Liver (tissue), 8 donors: ENCODE measurements at regions not wholly inside any gene's neighbourhood (a gene's known extent, or its start where the extent isn't known, plus 50 kb on each side); places are given as distances from the start of the nearest gene placed in this dataset.
A peak's percentile ranks its signal among the peaks of the same experiment; 100 is the strongest.

ENCODE experiments used
- DNase-seq: peaks from one replicate; pipeline ENCODE4 v3.0.0-alpha.2; 2017; ENCODE audit warnings: low spot score
- H3K27ac ChIP-seq, 2 donors: one replicate each; pipeline ENCODE4 v1.7.0; 2013; ENCODE audit warnings: inconsistent platforms in 2 of 2, low read length in 2 of 2, control low read depth in 1 of 2, low read depth in 1 of 2, mild to moderate bottlenecking in 1 of 2
- H3K27me3 ChIP-seq, 4 donors: one replicate each; pipeline versions ENCODE4 v1.6.1 to v1.7.0; 2013; ENCODE audit warnings: low read length in 3 of 4, inconsistent platforms in 1 of 4, mild to moderate bottlenecking in 1 of 4, moderate library complexity in 1 of 4; ENCODE audit not compliant: control insufficient read depth in 4 of 4, insufficient read depth in 4 of 4
- H3K36me3 ChIP-seq, 4 donors: one replicate each; pipeline versions ENCODE4 v1.6.1 to v1.7.0; 2013; ENCODE audit warnings: low read length in 3 of 4, mild to moderate bottlenecking in 3 of 4, low read depth in 1 of 4, moderate library complexity in 1 of 4; ENCODE audit not compliant: control insufficient read depth in 4 of 4, insufficient read depth in 3 of 4
- H3K4me1 ChIP-seq, 4 donors: one replicate each; pipeline versions ENCODE4 v1.6.1 to v1.7.0; 2013; ENCODE audit warnings: low read length in 3 of 4, mild to moderate bottlenecking in 3 of 4, moderate library complexity in 1 of 4; ENCODE audit not compliant: control insufficient read depth in 4 of 4, insufficient read depth in 4 of 4
- H3K4me3 ChIP-seq, 3 donors: one replicate each; pipeline versions ENCODE4 v1.6.1 to v1.7.0; 2013; ENCODE audit warnings: low read length in 3 of 3, control low read depth in 1 of 3, low read depth in 1 of 3, mild to moderate bottlenecking in 1 of 3
- H3K9ac ChIP-seq, 2 donors: one replicate each; pipeline ENCODE4 v1.7.0; 2013; ENCODE audit warnings: low read length in 2 of 2, mild to moderate bottlenecking in 2 of 2, moderate library complexity in 2 of 2, control low read depth in 1 of 2, low read depth in 1 of 2
- H3K9me3 ChIP-seq, 4 donors: one replicate each; pipeline versions ENCODE4 v1.6.1 to v1.7.0; 2013; ENCODE audit warnings: low read length in 3 of 4; ENCODE audit not compliant: control insufficient read depth in 4 of 4
- ATF3 ChIP-seq: IDR thresholded peaks from 2 replicates; pipeline ENCODE4 v1.6.1; 2016; ENCODE audit warnings: antibody characterized with exemption
- CTCF ChIP-seq: fragments of 150-350 bp; IDR thresholded peaks from 2 replicates; pipeline ENCODE4 v1.5.1; 2017; ENCODE audit warnings: improper control_type of control experiment, low read depth, low read length; ENCODE audit not compliant: missing input control
- EGR1 ChIP-seq, 2 donors: IDR thresholded peaks; 2 replicates each; pipeline ENCODE4 v1.6.1; 2016 to 2018; ENCODE audit warnings: antibody characterized with exemption in 2 of 2, low read depth in 2 of 2
- FOXA1 ChIP-seq: IDR thresholded peaks from 2 replicates; pipeline ENCODE4 v1.6.1; 2016; ENCODE audit warnings: antibody characterized with exemption
- FOXA2 ChIP-seq: IDR thresholded peaks from 2 replicates; pipeline ENCODE4 v1.6.1; 2016; ENCODE audit warnings: antibody characterized with exemption
- GABPA ChIP-seq, 2 donors: IDR thresholded peaks in 1 of 2; conservative IDR thresholded peaks in 1 of 2; 2 replicates each; pipeline ENCODE4 v1.6.1; 2016; ENCODE audit warnings: antibody characterized with exemption in 2 of 2, mild to moderate bottlenecking in 1 of 2, moderate library complexity in 1 of 2
- HNF4A ChIP-seq, 2 donors: conservative IDR thresholded peaks; 2 replicates each; pipeline ENCODE4 v1.6.1; 2016; ENCODE audit warnings: antibody characterized with exemption in 2 of 2, mild to moderate bottlenecking in 2 of 2
- HNF4G ChIP-seq: IDR thresholded peaks from 2 replicates; pipeline ENCODE4 v1.6.1; 2016; ENCODE audit warnings: antibody characterized with exemption
- JUND ChIP-seq, 2 donors: IDR thresholded peaks; 2 replicates each; pipeline ENCODE4 v1.6.1; 2016; ENCODE audit warnings: antibody characterized with exemption in 2 of 2
- MAX ChIP-seq: IDR thresholded peaks from 2 replicates; pipeline ENCODE4 v1.6.1; 2016; ENCODE audit warnings: antibody characterized with exemption
- NR2F2 ChIP-seq: IDR thresholded peaks from 2 replicates; pipeline ENCODE4 v1.6.1; 2016; ENCODE audit warnings: antibody characterized with exemption
- RAD21 ChIP-seq, 2 donors: IDR thresholded peaks; 2 replicates each; pipeline ENCODE4 v1.6.1; 2016; ENCODE audit warnings: antibody characterized with exemption in 2 of 2, mild to moderate bottlenecking in 2 of 2
- SP1 ChIP-seq: IDR thresholded peaks from 2 replicates; pipeline ENCODE4 v1.6.1; 2018; ENCODE audit warnings: antibody characterized with exemption, mild to moderate bottlenecking
- TAF1 ChIP-seq: conservative IDR thresholded peaks from 2 replicates; pipeline ENCODE4 v1.6.1; 2016; ENCODE audit warnings: antibody characterized with exemption, mild to moderate bottlenecking
- YY1 ChIP-seq: IDR thresholded peaks from 2 replicates; pipeline ENCODE4 v1.6.1; 2016; ENCODE audit warnings: antibody characterized with exemption, mild to moderate bottlenecking
- ZBTB33 ChIP-seq: IDR thresholded peaks from 2 replicates; pipeline ENCODE4 v1.6.1; 2016; ENCODE audit warnings: antibody characterized with exemption
- WGBS: extraction: QIAGEN DNeasy Blood & Tissue Kit; methylation state at CpG from one replicate; pipeline ENCODE4 v1.1.7; 2013; 5-methylcytosine and 5-hydroxymethylcytosine counted together
- donor health status: healthy.
- donor health status: healthy.
- donor health status: healthy.
- donor health status: healthy.
- donor health status: healthy.

- H3K4me1 ChIP-seq, result no peaks in the 10 kb centered on the region
- peak; percentile 27 for DNase-seq
These were observed 151.0 kb upstream of the B3GAT1 start for GRCh38 chr11:134562941-134563471.

GRCh38 chr11:134562196-134562595 is 150.2 kb upstream of the B3GAT1 start:
- no peak overlapping the region for H3K9ac ChIP-seq
- H3K27me3 ChIP-seq, result peaks cover 0 to 3% (median 0%) of the 10 kb centered on the region in 4 donors
- no peaks in the 10 kb centered on the region for H3K9me3 ChIP-seq
- WGBS, result 89% methylated on average over 4 of the region's 4 CpGs
- no peak overlapping the region for H3K4me3 ChIP-seq
- TF ChIP-seq CTCF (no peak), FOXA2 (no peak), GABPA (IDR thresholded peaks at IDR 0.05 in 1 of 2, conservative IDR thresholded peaks at IDR 0.05 in 1 of 2) (no peak), FOXA1 (no peak), ATF3 (no peak), SP1 (no peak)
- no peaks in the 10 kb centered on the region for H3K4me1 ChIP-seq
- DNase-seq, result peak; percentile 16
- no peaks in the 10 kb centered on the region for H3K36me3 ChIP-seq
- H3K27ac ChIP-seq, result no peak overlapping the region

More at GRCh38 chr11:134562941-134563471, 151.0 kb upstream of the B3GAT1 start:
- Histone ChIP-seq H3K27me3 (peaks cover 0 to under 1% (median 0%) of the 10 kb centered on the region in 4 donors), H3K4me3 (no peak overlapping the region), H3K9me3 (no peaks in the 10 kb centered on the region), H3K27ac (no peak overlapping the region), H3K36me3 (no peaks in the 10 kb centered on the region), H3K9ac (no peak overlapping the region)
- WGBS, result 86% methylated on average over 7 of the region's 7 CpGs
- TF ChIP-seq EGR1 (IDR thresholded peaks at IDR 0.05; ENCODE audit: low read depth in 2 of 2) (no peak), FOXA2 (no peak), CTCF (no peak)

GRCh38 chr11:134561331-134561720 is 149.3 kb upstream of the B3GAT1 start:
- TF ChIP-seq MAX (no peak), NR2F2 (no peak), YY1 (no peak), FOXA1 (no peak), TAF1 (no peak), ZBTB33 (no peak), RAD21 (IDR thresholded peaks at IDR 0.05) (no peak), FOXA2 (no peak), JUND (IDR thresholded peaks at IDR 0.05) (no peak), HNF4G (no peak), SP1 (no peak), CTCF (no peak), HNF4A (conservative IDR thresholded peaks at IDR 0.05) (no peak)
- H3K4me1 ChIP-seq, result no peaks in the 10 kb centered on the region
- WGBS, result 90% methylated on average over 8 of the region's 8 CpGs
- H3K27me3 ChIP-seq, result peaks cover 0 to 3% (median 0%) of the 10 kb centered on the region in 4 donors
- H3K36me3 ChIP-seq, result no peaks in the 10 kb centered on the region
- H3K9me3 ChIP-seq, result no peaks in the 10 kb centered on the region
- no peak overlapping the region for H3K9ac ChIP-seq
- no peak overlapping the region for H3K4me3 ChIP-seq
- peak; percentile 6 for DNase-seq
- H3K27ac ChIP-seq, result no peak overlapping the region
